ENCODE measurements at regions not wholly inside any gene's neighbourhood (a gene's known extent, or its start where the extent isn't known, plus 50 kb on each side); places are given as distances from the start of the nearest gene placed in this dataset.

DNA sequence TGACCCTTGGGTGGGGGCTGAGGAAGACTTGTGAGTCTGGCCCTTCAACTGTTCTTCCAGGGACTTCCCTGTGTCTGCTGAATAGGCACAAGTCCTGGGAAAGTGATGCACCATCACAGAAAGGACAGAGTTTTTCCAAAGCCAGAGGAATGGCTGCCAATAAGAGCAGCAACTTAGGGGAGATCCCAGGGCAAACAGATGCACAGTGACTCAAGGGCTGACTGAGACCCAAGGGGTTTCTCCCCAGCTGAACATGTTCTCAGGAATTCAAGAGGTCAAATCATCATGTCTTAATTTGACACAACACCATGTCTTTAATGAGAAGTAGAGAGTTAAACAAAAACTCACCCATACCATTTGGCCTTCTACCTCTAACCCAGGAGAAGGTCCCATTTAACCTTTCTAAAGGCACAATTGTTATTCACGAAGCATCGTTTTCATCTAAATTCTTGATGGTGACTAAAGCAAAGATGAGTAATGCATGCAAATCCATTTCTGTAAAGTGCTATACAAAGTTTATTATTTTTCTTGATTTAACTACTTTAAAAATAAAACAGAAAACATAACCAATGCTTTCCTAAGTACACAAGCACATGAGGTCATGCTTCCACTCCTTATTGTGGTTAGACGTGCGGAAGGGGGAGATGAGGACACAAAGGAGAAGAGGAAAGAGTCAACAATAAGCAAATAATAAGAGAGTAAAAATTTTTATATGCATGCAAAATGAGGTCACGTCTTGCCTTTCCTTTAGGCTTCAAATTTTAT, 324.1 kb downstream of the PLK2 start:
- TF ChIP-seq, protein P1, sequence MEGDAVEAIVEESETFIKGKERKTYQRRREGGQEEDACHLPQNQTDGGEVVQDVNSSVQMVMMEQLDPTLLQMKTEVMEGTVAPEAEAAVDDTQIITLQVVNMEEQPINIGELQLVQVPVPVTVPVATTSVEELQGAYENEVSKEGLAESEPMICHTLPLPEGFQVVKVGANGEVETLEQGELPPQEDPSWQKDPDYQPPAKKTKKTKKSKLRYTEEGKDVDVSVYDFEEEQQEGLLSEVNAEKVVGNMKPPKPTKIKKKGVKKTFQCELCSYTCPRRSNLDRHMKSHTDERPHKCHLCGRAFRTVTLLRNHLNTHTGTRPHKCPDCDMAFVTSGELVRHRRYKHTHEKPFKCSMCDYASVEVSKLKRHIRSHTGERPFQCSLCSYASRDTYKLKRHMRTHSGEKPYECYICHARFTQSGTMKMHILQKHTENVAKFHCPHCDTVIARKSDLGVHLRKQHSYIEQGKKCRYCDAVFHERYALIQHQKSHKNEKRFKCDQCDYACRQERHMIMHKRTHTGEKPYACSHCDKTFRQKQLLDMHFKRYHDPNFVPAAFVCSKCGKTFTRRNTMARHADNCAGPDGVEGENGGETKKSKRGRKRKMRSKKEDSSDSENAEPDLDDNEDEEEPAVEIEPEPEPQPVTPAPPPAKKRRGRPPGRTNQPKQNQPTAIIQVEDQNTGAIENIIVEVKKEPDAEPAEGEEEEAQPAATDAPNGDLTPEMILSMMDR (IDR thresholded peaks at IDR 0.05): no peak
- TF ChIP-seq POLR2A (IDR thresholded peaks at IDR 0.05): no peak
- no peak for TF ChIP-seq EP300 (IDR thresholded peaks at IDR 0.05)
- no peak for TF ChIP-seq POLR2AphosphoS5 (IDR thresholded peaks at IDR 0.05)

All from stomach (tissue), 4 donors.